ENCODE measurements at regions not wholly inside any gene's neighbourhood (a gene's known extent, or its start where the extent isn't known, plus 50 kb on each side); places are given as distances from the start of the nearest gene placed in this dataset.

- TF ChIP-seq POLR2A (IDR thresholded peaks at IDR 0.05) (no peak), CTCF (IDR thresholded peaks at IDR 0.05 in 4 of 5, conservative IDR thresholded peaks at IDR 0.05 in 1 of 5) (no peak)
Observed at GRCh38 chr12:107495604-107496003, 190.0 kb upstream of the PWP1 start.

All from gastrocnemius medialis (tissue), 4 donors.